Trophoblast cell (in vitro differentiated cells and primary cell): ENCODE measurements at regions not wholly inside any gene's neighbourhood (a gene's known extent, or its start where the extent isn't known, plus 50 kb on each side); places are given as distances from the start of the nearest gene placed in this dataset.
A peak's percentile ranks its signal among the peaks of the same experiment; 100 is the strongest.

Experiments
- DNase-seq, 2 donors: peaks; one replicate each; pipeline ENCODE4 v3.0.0-alpha.2; 2016
- H2AFZ ChIP-seq: 2 replicates; pipeline ENCODE4 v1.6.1; 2013; ENCODE audit warnings: low read length, moderate library complexity, mild to moderate bottlenecking; ENCODE audit not compliant: insufficient read depth, poor library complexity
- H2AK5ac ChIP-seq: 2 replicates; pipeline ENCODE4 v1.6.1; 2013; ENCODE audit warnings: mild to moderate bottlenecking, low read length
- H2BK120ac ChIP-seq: 2 replicates; pipeline ENCODE4 v1.6.1; 2013; ENCODE audit warnings: low read length, mild to moderate bottlenecking, moderate library complexity; ENCODE audit not compliant: insufficient read depth, poor library complexity
- H2BK12ac ChIP-seq: 2 replicates; pipeline ENCODE4 v1.6.1; 2013; ENCODE audit warnings: mild to moderate bottlenecking, low read length, moderate library complexity
- H2BK5ac ChIP-seq: 2 replicates; pipeline ENCODE4 v1.6.1; 2013; ENCODE audit warnings: low read length, low read depth, moderate library complexity, mild to moderate bottlenecking; ENCODE audit not compliant: poor library complexity
- H3K14ac ChIP-seq: 2 replicates; pipeline ENCODE4 v1.6.1; 2013; ENCODE audit warnings: mild to moderate bottlenecking, low read length
- H3K18ac ChIP-seq: 2 replicates; pipeline ENCODE4 v1.6.1; 2013; ENCODE audit warnings: mild to moderate bottlenecking, low read length
- H3K23ac ChIP-seq: 2 replicates; pipeline ENCODE4 v1.6.1; 2013; ENCODE audit warnings: low read length
- H3K27ac ChIP-seq: 2 replicates; pipeline ENCODE4 v1.5.1; 2013; ENCODE audit warnings: low read depth, mild to moderate bottlenecking, inconsistent platforms, low read length, moderate library complexity
- H3K27me3 ChIP-seq: 2 replicates; pipeline ENCODE4 v1.6.1; 2013; ENCODE audit warnings: inconsistent platforms, mild to moderate bottlenecking, low read length, moderate library complexity; ENCODE audit not compliant: insufficient read depth
- H3K36me3 ChIP-seq, 2 experiments: 1 replicate in 1 of 2; 2 replicates in 1 of 2; pipeline ENCODE4 v1.6.1; 2013; ENCODE audit warnings: low read length in 2 of 2, mild to moderate bottlenecking in 2 of 2, moderate library complexity in 1 of 2; ENCODE audit not compliant: insufficient read depth in 2 of 2, control insufficient read depth in 1 of 2
- H3K4ac ChIP-seq: 2 replicates; pipeline ENCODE4 v1.6.1; 2013; ENCODE audit warnings: low read depth, mild to moderate bottlenecking, low read length, moderate library complexity
- H3K4me1 ChIP-seq, 2 experiments: 1 replicate in 1 of 2; 2 replicates in 1 of 2; pipeline ENCODE4 v1.6.1; 2013; ENCODE audit warnings: low read length in 2 of 2, mild to moderate bottlenecking in 2 of 2, moderate library complexity in 1 of 2; ENCODE audit not compliant: insufficient read depth in 2 of 2, control insufficient read depth in 1 of 2
- H3K4me2 ChIP-seq: 2 replicates; pipeline ENCODE4 v1.6.1; 2013; ENCODE audit warnings: inconsistent platforms, mild to moderate bottlenecking, low read length, moderate library complexity
- H3K4me3 ChIP-seq: 2 replicates; pipeline ENCODE4 v1.5.1; 2013; ENCODE audit warnings: mild to moderate bottlenecking, low read depth, low read length, inconsistent platforms
- H3K79me1 ChIP-seq: one replicate; pipeline ENCODE4 v1.6.1; 2013; ENCODE audit warnings: low read length
- H3K79me2 ChIP-seq: 2 replicates; pipeline ENCODE4 v1.6.1; 2013; ENCODE audit warnings: low read length, mild to moderate bottlenecking; ENCODE audit not compliant: control insufficient read depth, insufficient read depth, poor library complexity
- H3K9ac ChIP-seq: 2 replicates; pipeline ENCODE4 v1.6.1; 2013; ENCODE audit warnings: mild to moderate bottlenecking, low read length
- H3K9me3 ChIP-seq: 2 replicates; pipeline ENCODE4 v1.6.1; 2013; ENCODE audit warnings: low read depth, mild to moderate bottlenecking, control low read depth, inconsistent platforms, low read length; ENCODE audit not compliant: insufficient read depth
- H4K12ac ChIP-seq: 2 replicates; pipeline ENCODE4 v1.6.1; 2013; ENCODE audit warnings: low read depth, mild to moderate bottlenecking, low read length, moderate library complexity
- H4K8ac ChIP-seq: 2 replicates; pipeline ENCODE4 v1.6.1; 2013; ENCODE audit warnings: low read depth, mild to moderate bottlenecking, low read length, moderate library complexity
- H4K91ac ChIP-seq: one replicate; pipeline ENCODE4 v1.6.1; 2013; ENCODE audit warnings: low read depth, mild to moderate bottlenecking, low read length, moderate library complexity
- whole genome bisulfite sequencing: extraction: QIAGEN DNeasy Blood & Tissue Kit; methylation state at CpG from one replicate; pipeline ENCODE4 v1.1.7; 2013; ENCODE audit warnings: missing lambda C conversion rate; ENCODE audit not compliant: insufficient read length, insufficient coverage; ENCODE audit errors: extremely low coverage; 5-methylcytosine and 5-hydroxymethylcytosine counted together

GRCh38 chr22:20641198-20641892 lies 132.6 kb upstream of the SERPIND1 start:
- WGBS, result no CpG with 5 or more reads among the region's 12 CpGs
- Histone ChIP-seq H3K4me1 (no peaks in the 10 kb centered on the region), H4K8ac (no peak overlapping the region), H3K36me3 (no peaks in the 10 kb centered on the region), H2BK5ac (no peak overlapping the region), H3K4me2 (no peak overlapping the region), H3K9ac (no peak overlapping the region), H3K27ac (no peak overlapping the region), H3K9me3 (no peaks in the 10 kb centered on the region), H3K23ac (no peak overlapping the region), H3K14ac (no peak overlapping the region), H4K12ac (no peak overlapping the region), H2AFZ (no peak overlapping the region), H2BK120ac (no peak overlapping the region), H3K27me3 (no peaks in the 10 kb centered on the region), H3K79me2 (no peaks in the 10 kb centered on the region), H3K4me3 (no peak overlapping the region), H4K91ac (no peak overlapping the region), H2AK5ac (no peak overlapping the region), H2BK12ac (no peak overlapping the region), H3K79me1 (no peaks in the 10 kb centered on the region), H3K18ac (no peak overlapping the region), H3K4ac (no peak overlapping the region)
- peak in 1 of 2 donors; percentile 7 for DNase-seq

DNA sequence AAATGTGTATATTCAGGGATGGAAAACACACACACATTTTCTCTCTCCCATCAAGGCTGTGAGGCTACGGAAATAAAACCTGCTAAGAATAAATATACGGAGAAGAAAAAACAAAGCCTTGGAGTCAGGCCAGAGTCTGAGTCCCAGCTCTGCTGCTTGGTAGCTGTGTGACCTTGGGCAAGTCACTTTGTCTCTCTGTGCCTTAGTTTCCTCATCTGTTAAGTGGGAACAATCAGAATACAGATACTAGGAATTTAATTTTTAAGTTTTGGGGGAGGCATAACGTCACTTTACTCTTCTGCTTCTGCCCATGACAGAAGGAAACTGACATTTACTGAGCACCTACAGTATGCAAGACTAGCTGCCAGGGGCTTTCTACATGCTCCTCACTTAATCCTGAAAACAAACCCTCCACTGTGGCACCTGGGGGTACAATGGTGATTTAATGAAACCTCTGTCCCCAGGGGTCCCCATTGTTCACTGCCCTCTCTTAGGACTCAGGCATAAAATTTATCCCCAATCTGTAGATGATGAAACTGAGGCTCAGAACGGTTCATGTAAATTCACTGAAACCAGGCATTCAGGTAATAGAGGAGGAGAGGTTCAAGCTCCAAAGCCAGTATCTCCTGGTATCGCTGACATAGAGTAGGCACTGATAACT lies 131.9 kb upstream of the SERPIND1 start:
- Histone ChIP-seq H3K79me1 (no peaks in the 10 kb centered on the region), H4K12ac (no peak overlapping the region), H2AFZ (no peak overlapping the region), H3K27me3 (no peaks in the 10 kb centered on the region), H3K18ac (no peak overlapping the region), H3K27ac (no peak overlapping the region), H2BK12ac (no peak overlapping the region), H2BK5ac (no peak overlapping the region), H3K4ac (no peak overlapping the region), H3K4me1 (no peaks in the 10 kb centered on the region), H2BK120ac (no peak overlapping the region), H3K9me3 (no peaks in the 10 kb centered on the region), H2AK5ac (no peak overlapping the region), H4K91ac (no peak overlapping the region), H3K9ac (no peak overlapping the region), H3K4me2 (no peak overlapping the region), H3K4me3 (no peak overlapping the region), H4K8ac (no peak overlapping the region), H3K79me2 (no peaks in the 10 kb centered on the region), H3K23ac (no peak overlapping the region), H3K14ac (no peak overlapping the region), H3K36me3 (no peaks in the 10 kb centered on the region)
- no CpG with 5 or more reads among the region's 5 CpGs for WGBS
- no peak for DNase-seq

- Histone ChIP-seq H3K23ac (no peak overlapping the region), H3K9me3 (no peaks in the 10 kb centered on the region), H3K14ac (no peak overlapping the region), H2BK5ac (no peak overlapping the region), H3K4me1 (no peaks in the 10 kb centered on the region), H3K79me1 (no peaks in the 10 kb centered on the region), H3K4me2 (no peak overlapping the region), H2BK12ac (no peak overlapping the region), H3K79me2 (no peaks in the 10 kb centered on the region), H3K36me3 (no peaks in the 10 kb centered on the region), H2AK5ac (no peak overlapping the region), H4K91ac (no peak overlapping the region), H3K27ac (no peak overlapping the region), H3K27me3 (no peaks in the 10 kb centered on the region), H4K8ac (no peak overlapping the region), H4K12ac (no peak overlapping the region), H3K4me3 (no peak overlapping the region), H3K9ac (no peak overlapping the region), H2BK120ac (no peak overlapping the region), H2AFZ (no peak overlapping the region), H3K18ac (no peak overlapping the region), H3K4ac (no peak overlapping the region)
- no CpG with 5 or more reads among the region's 3 CpGs for WGBS
- DNase-seq, result no peak
Measured at GRCh38 chr22:20642668-20643179, 131.2 kb upstream of the SERPIND1 start.

- Histone ChIP-seq H3K36me3 (no peaks in the 10 kb centered on the region), H3K18ac (no peak overlapping the region), H2AK5ac (no peak overlapping the region), H3K4me2 (no peak overlapping the region), H4K91ac (no peak overlapping the region), H3K27ac (no peak overlapping the region), H3K4me1 (no peaks in the 10 kb centered on the region), H4K8ac (no peak overlapping the region), H3K79me2 (no peaks in the 10 kb centered on the region), H3K14ac (no peak overlapping the region), H2BK12ac (no peak overlapping the region), H3K4ac (no peak overlapping the region), H3K23ac (no peak overlapping the region), H2AFZ (no peak overlapping the region), H3K27me3 (no peaks in the 10 kb centered on the region), H2BK120ac (no peak overlapping the region), H4K12ac (no peak overlapping the region), H3K9me3 (no peaks in the 10 kb centered on the region), H2BK5ac (no peak overlapping the region), H3K4me3 (no peak overlapping the region), H3K79me1 (no peaks in the 10 kb centered on the region), H3K9ac (no peak overlapping the region)
- DNase-seq, result no peak
- WGBS, result no CpG with 5 or more reads among the region's 3 CpGs
Measured at GRCh38 chr22:20644071-20644642, 129.8 kb upstream of the SERPIND1 start.
